Activated naive CD8-positive, alpha-beta T cell treated with anti-CD3 and anti-CD28 coated beads, Interleukin-2, amount 50 U/mL, for 24 hours (primary cell): ENCODE measurements at regions not wholly inside any gene's neighbourhood (a gene's known extent, or its start where the extent isn't known, plus 50 kb on each side); places are given as distances from the start of the nearest gene placed in this dataset.

Experiments used
- ATAC-seq: fragments of 150-1000 bp; cut with Tn5 transposase; one replicate; pipeline ENCODE4 v1.10.0; 2021
- DNase-seq: peaks from one replicate; pipeline ENCODE4 v3.0.0; 2021
- H3K27ac Mint-ChIP-seq: one replicate; pipeline ENCODE4 v1.8.0; 2021; ENCODE audit warnings: mild to moderate bottlenecking, mixed read lengths
- H3K27me3 Mint-ChIP-seq: one replicate; pipeline ENCODE4 v1.8.0; 2021; ENCODE audit warnings: mixed read lengths
- H3K36me3 Mint-ChIP-seq: one replicate; pipeline ENCODE4 v1.8.0; 2021; ENCODE audit warnings: low read depth, mixed read lengths
- H3K4me1 Mint-ChIP-seq: one replicate; pipeline ENCODE4 v1.8.0; 2021; ENCODE audit warnings: mixed read lengths
- H3K4me3 Mint-ChIP-seq: one replicate; pipeline ENCODE4 v1.8.0; 2021; ENCODE audit warnings: mild to moderate bottlenecking, moderate library complexity, mixed read lengths
- H3K9me3 Mint-ChIP-seq: one replicate; pipeline ENCODE4 v1.8.0; 2021; ENCODE audit warnings: mixed read lengths

DNA sequence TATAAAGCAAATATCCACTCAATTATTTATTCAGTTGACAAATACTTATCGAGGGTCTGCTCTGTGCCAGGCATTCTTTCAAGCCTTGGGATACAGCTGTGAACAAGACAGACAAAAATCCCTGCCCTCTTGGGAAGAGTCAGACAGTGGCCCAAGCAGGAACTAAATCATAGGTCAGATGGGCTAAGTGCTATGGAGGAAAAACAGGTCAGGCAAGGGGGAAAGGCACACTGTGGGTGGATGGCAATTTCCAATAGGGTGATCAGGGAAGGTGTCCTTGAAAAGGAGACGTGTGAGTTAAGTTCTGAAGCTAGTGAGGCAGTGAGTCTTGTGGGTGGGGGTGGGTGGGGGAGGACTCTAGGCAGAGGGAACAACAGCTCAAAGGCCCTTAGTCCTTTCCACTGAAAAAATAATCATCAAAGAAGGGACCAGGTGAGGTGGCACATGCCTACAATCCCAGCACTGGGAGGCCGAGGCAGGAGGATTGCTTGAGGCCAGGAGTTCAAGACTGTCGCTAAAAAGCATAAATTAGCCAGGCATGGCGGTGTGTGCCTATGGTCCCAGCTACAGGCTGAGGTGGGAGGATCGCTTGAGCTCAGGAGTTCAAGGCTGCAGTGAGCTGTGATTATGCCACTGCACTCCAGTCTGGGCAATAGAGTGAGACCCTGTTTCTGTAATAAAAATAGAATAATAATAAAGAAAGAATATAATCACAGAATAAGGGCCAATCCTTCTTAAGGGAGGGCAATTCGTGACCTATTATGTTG lies 95.2 kb upstream of the CPEB4 start:
- Mint-ChIP-seq H3K4me3 (no peak overlapping the region), H3K27me3 (no peaks in the 10 kb centered on the region), H3K4me1 (peaks cover 10% of the 10 kb centered on the region), H3K36me3 (no peaks in the 10 kb centered on the region), H3K9me3 (no peaks in the 10 kb centered on the region), H3K27ac (no peak overlapping the region)
- no peak for ATAC-seq
- no peak for DNase-seq

DNA sequence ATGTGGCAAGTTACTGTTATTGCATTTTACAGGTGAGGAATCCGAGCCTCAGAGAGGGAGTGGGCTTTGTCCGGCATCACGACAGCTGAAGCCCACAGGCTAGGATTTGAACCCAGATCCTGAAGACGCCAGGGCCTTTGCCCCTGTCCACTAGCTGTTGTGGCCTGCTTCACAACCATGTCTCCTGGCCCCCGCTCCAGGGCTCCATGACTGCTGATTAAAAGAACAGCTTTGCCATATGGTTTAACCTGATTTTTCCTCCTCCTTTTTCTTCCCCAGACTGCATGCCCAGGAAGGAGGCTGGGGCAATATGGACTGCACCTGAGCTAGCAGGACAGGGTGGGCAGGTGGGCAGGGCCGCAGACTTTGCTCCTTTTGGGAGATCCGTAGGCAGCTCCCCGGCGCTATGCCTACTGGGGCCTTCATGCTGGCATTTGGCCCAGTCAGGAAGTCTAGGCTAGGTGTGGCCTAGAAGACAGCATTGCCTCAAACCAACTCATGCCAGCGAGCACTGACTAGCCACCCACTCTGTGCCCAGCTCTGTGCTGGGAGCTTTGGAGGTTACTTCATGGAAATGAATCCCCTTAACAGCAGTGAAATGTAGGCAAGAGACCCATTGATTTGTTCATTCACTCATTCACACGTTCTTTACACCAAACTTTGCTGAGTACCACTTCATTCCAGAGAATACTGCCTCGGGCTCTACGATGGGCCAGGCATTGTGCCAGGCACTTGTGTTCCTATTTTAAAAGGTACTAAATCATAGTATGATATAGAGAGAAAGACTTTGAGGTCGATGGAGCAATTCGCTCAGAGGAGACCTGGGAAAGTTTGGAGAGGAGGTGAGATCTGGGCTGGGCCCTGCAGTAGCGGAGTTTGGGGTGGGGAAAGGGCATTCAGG lies 94.3 kb upstream of the CPEB4 start:
- H3K27ac Mint-ChIP-seq: no peak overlapping the region
- peaks cover 6% of the 10 kb centered on the region for H3K4me1 Mint-ChIP-seq
- ATAC-seq (no peak), DNase-seq (no peak)
- H3K9me3 Mint-ChIP-seq: no peaks in the 10 kb centered on the region
- no peak overlapping the region for H3K4me3 Mint-ChIP-seq
- H3K27me3 Mint-ChIP-seq: peaks cover 2% of the 10 kb centered on the region
- H3K36me3 Mint-ChIP-seq: no peaks in the 10 kb centered on the region

DNA sequence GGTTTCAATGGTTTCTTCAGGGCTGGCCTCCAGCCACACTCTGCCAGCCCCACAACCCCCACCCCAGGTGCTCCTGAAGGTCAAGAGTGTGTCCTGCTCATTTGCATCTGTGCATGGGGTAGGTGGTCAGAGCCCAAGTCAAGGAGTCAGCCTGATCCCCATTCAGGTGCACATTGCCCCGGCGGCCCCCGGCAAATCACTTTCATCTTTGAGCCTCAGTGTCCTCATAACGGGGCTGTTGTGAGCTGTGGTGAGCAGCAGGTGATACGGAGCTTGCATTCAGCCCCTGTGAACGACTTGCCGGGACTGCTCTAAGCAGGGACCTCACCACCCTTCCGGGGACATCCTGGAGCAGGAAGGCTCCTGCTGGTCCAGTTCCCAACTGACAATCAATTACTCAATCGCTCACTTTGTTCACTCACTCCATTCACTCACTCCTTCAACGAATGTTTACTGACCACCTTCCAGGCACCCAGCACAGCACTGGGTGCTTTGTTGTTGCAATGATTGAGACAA lies 93.2 kb upstream of the CPEB4 start:
- ATAC-seq: no peak
- H3K9me3 Mint-ChIP-seq: no peaks in the 10 kb centered on the region
- H3K36me3 Mint-ChIP-seq: no peaks in the 10 kb centered on the region
- peaks cover 2% of the 10 kb centered on the region for H3K27me3 Mint-ChIP-seq
- no peak for DNase-seq
- H3K27ac Mint-ChIP-seq: no peak overlapping the region
- no peak overlapping the region for H3K4me3 Mint-ChIP-seq
- H3K4me1 Mint-ChIP-seq: no peaks in the 10 kb centered on the region

DNA sequence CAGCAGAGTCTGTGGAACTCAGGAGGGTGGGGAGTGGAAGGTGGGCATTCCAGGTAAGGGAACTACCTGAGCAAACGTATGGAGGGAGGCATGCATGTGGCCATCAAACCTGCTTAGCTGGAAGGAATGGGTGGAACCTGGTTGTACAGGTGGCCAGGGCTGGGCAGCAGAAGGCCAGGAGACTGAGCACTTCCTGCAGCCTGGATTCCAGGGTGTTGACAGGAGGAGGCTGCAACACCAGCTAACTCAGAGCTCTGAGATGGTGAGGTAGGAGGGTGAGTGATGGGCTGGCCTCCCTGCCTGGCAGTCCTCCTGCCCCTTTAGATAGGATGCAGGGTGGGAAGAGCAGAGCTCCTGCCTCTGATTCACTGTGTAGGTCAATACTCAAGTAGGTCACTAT lies 92.5 kb upstream of the CPEB4 start:
- Mint-ChIP-seq H3K9me3 (no peaks in the 10 kb centered on the region), H3K4me1 (no peaks in the 10 kb centered on the region), H3K27ac (no peak overlapping the region), H3K4me3 (no peak overlapping the region), H3K36me3 (no peaks in the 10 kb centered on the region), H3K27me3 (peaks cover 2% of the 10 kb centered on the region)
- ATAC-seq (no peak), DNase-seq (no peak)

DNA sequence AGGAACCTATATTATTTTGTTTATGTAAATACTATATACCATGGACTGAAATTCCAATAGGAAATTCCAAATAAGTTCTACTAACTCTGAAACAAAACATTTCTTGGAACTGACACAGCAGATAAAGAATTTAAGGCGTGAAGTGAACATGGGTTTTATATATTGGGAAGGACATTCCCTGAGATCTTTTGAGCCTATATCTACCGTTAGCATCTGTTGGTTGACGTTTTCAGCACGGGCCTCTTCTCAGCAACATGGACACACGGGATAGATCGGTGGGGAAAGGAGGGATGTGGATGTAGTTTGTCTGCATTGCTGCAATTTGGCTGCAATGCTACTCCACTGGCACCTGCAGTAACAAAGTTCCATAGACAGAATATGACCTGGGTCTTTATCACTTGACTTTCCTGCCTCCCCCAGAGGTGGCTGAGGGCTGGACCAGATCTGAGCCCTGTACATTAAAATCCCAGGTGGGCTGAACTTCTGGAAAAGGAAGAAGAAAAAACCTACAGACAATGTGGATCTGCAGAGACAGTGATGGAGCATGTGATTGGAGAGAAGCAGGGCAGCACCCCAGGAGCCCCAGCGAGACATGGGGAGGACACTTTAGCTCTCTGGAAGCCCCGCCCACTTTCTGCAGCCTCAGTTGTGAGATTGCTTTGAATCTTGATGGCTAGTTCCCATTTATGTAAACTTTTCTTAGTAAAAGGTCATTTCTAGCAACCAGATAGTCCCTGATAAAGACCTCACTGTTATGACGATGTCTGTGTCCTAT lies 91.2 kb upstream of the CPEB4 start:
- H3K4me3 Mint-ChIP-seq: no peak overlapping the region
- DNase-seq: no peak
- H3K27ac Mint-ChIP-seq: no peak overlapping the region
- H3K36me3 Mint-ChIP-seq: no peaks in the 10 kb centered on the region
- H3K9me3 Mint-ChIP-seq: no peaks in the 10 kb centered on the region
- peaks cover 2% of the 10 kb centered on the region for H3K27me3 Mint-ChIP-seq
- no peak for ATAC-seq
- H3K4me1 Mint-ChIP-seq: no peaks in the 10 kb centered on the region

DNA sequence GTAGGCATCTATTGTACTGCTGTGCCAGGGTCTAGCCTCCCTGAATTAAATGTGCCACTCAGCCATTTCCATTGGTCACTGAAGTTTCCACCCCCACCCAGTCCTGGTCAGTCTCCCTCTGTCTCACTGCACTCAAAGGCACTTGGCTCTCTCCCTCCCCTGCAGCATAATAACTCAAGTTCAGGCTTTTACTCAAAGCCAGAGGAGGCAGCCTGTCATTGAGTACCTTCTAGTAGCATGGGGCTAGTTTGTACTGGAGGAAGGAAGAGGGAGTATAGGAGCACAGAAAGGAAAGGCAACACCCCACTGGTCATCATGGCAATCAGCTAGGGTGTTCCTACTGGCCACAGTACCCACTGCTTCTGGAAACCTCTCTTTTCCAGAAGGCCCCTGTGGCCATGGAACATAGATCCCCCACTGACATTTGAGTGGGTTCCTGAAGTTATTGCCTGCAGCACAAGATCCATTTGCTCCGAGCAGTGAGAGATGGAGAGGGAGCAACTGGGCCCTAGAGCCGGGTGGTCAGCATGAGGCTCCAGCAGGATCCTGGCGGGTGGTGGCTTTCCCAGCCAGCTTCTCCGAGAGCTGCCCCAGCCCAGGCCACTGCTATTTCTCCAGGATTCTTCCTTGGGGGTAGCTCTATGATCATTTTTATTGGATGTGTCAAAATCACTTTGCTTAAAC lies 89.9 kb upstream of the CPEB4 start:
- H3K9me3 Mint-ChIP-seq: no peaks in the 10 kb centered on the region
- DNase-seq (no peak), ATAC-seq (no peak)
- H3K4me3 Mint-ChIP-seq: no peak overlapping the region
- H3K36me3 Mint-ChIP-seq: no peaks in the 10 kb centered on the region
- H3K27ac Mint-ChIP-seq: no peak overlapping the region
- H3K4me1 Mint-ChIP-seq: no peaks in the 10 kb centered on the region
- H3K27me3 Mint-ChIP-seq: peaks cover 2% of the 10 kb centered on the region

DNA sequence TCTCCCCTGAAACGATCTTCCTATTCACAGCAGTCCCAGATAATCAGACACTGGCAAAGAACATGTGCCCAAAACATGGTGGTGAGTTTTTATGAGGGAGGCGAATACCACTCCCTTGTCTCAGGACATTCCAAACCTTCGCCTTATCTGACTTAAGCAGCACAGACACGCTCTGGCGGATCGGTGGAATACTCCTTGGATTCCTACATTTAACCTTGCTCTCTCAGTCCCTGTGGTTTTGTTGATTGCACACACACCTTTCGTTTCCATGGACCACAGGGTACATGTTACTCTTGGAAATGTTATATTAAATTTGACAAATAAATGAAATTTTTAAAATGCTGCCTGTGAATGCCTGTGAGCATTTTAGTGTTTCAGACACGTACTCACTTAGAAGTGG lies 87.8 kb upstream of the CPEB4 start:
- no peak for ATAC-seq
- Mint-ChIP-seq H3K4me1 (no peaks in the 10 kb centered on the region), H3K4me3 (no peak overlapping the region), H3K27me3 (peaks cover 2% of the 10 kb centered on the region), H3K27ac (no peak overlapping the region), H3K9me3 (peaks cover 5% of the 10 kb centered on the region), H3K36me3 (no peaks in the 10 kb centered on the region)
- DNase-seq: no peak

DNA sequence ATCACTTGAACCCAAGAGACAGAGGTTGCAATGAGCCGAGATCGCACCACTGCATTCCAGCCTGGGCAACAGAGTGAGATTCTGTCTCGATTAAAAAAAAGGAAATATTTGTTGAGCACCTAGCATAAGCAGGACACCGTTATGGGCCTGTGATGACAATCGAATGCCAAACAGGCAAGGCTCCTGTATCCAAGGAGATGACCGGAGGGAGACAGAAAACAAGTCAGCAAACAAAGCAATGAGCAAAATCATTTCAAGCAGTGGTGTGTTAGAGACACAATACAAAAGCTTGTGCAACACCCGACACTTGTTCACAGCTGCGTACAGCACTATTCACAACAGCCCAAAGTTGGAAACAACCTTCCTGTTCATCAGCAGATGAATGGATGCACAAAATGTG lies 87.1 kb upstream of the CPEB4 start:
- Mint-ChIP-seq H3K27me3 (peaks cover 2% of the 10 kb centered on the region), H3K9me3 (peaks cover 5% of the 10 kb centered on the region), H3K4me1 (no peaks in the 10 kb centered on the region), H3K36me3 (no peaks in the 10 kb centered on the region), H3K27ac (no peak overlapping the region), H3K4me3 (no peak overlapping the region)
- DNase-seq: no peak
- no peak for ATAC-seq

DNA sequence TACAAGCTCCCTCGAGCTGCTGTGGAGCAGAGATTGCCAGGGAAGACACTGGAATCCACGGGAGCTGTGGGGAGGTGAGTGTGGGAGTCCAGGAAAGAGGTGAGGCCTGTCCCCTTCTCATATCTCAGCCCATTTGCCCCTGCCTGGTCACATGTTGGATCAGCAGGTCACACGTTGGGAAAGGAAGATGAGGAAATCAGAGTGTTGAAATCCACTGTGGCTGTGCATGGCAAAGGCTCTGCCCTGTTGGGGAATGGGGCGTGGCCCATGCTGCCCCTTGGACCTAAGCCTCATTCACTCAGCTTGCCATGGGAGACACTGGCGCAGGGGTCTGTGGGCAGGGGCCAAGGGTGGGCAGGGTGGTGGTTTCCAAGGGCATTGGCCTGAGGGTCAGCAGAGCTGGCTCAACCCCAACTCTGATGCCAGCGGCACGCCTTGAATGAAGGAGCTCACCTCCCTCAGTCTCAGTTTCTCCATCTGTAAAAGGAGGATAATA lies 85.4 kb upstream of the CPEB4 start:
- DNase-seq (no peak), ATAC-seq (no peak)
- H3K4me1 Mint-ChIP-seq: no peaks in the 10 kb centered on the region
- peaks cover 2% of the 10 kb centered on the region for H3K27me3 Mint-ChIP-seq
- no peaks in the 10 kb centered on the region for H3K36me3 Mint-ChIP-seq
- no peak overlapping the region for H3K27ac Mint-ChIP-seq
- no peak overlapping the region for H3K4me3 Mint-ChIP-seq
- H3K9me3 Mint-ChIP-seq: peaks cover 5% of the 10 kb centered on the region

DNA sequence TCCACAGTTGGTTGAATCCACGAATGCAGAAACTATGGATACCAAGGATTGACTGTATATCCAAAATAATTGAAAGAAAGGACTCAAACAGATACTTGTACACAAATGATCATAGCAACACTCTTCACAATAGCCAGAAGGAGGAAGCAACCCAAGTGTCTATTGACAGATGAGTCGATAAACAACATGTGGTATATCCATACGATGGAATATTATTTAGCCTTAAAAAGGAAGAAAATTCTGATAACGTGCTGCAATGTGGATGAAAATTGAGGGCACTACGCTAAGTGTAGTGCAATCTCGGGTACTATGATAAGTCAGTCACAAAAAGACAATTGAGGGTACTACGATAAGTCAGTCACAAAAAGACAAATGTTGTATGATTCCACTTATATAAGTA lies 83.6 kb upstream of the CPEB4 start:
- no peak overlapping the region for H3K27ac Mint-ChIP-seq
- H3K9me3 Mint-ChIP-seq: peaks cover 5% of the 10 kb centered on the region
- no peak for DNase-seq
- H3K4me1 Mint-ChIP-seq: no peaks in the 10 kb centered on the region
- no peak overlapping the region for H3K4me3 Mint-ChIP-seq
- no peaks in the 10 kb centered on the region for H3K27me3 Mint-ChIP-seq
- ATAC-seq: no peak
- H3K36me3 Mint-ChIP-seq: no peaks in the 10 kb centered on the region

DNA sequence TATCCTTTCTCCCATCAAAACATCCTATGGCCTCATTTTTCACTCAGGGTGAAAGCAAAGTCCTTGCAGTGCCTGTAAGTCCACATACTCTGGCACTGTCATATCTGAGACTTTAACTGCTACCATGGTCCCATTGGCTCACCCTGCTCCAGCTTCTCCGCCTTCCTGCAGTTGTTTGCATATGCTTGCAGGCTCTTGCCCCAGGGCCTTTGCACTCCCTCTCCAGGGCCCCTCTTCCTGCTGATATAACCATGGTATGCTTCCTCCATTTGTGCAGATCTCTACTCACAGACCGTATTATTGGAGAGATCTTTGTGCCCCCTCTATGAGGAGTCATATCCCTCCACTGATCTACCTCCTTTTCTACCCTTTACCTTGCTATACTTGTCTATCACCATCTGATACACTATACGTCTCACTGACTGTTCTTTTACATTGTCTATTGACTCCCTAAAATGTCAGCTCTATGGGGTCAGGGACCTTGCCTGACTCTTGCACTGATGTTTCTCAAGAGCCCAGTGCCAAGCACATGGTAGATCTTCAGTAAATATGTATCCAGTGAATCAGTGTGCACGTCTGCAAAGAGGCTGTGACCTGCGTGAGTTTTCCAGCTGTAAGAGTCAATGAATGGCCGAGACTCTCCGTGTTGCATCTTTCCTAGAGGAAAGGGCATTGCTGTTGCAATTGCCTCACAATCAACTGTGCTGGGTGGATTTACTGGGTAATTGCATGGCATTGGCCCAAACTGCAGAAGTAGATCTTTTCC lies 81.7 kb upstream of the CPEB4 start:
- DNase-seq (no peak), ATAC-seq (no peak)
- H3K36me3 Mint-ChIP-seq: no peaks in the 10 kb centered on the region
- H3K9me3 Mint-ChIP-seq: peaks cover 16% of the 10 kb centered on the region
- H3K4me3 Mint-ChIP-seq: no peak overlapping the region
- H3K27me3 Mint-ChIP-seq: no peaks in the 10 kb centered on the region
- H3K27ac Mint-ChIP-seq: no peak overlapping the region
- no peaks in the 10 kb centered on the region for H3K4me1 Mint-ChIP-seq

DNA sequence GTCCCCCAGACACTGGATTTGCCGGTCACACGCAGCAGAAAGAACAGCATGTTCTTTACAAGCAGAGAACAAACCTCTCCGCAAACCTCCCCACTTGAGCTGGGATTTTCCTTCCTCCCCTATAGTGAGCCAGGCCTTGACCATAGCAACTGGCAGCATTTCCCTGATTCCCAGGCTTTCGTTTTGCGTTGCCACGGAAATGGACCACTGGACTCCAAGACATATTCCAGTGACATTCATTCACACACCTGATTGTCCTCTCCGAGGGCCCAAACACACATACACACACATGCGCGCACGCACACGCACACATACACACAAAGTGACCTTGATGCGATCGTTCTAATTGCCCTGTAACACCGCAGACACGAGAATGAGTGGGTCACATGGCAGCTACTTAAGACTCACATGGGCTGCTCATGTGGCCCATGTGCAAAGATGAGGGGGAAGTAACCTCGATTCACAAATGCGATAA lies 80.9 kb upstream of the CPEB4 start:
- Mint-ChIP-seq H3K4me3 (no peak overlapping the region), H3K27me3 (no peaks in the 10 kb centered on the region), H3K9me3 (peaks cover 21% of the 10 kb centered on the region), H3K4me1 (no peaks in the 10 kb centered on the region), H3K36me3 (no peaks in the 10 kb centered on the region), H3K27ac (no peak overlapping the region)
- ATAC-seq (no peak), DNase-seq (no peak)

DNA sequence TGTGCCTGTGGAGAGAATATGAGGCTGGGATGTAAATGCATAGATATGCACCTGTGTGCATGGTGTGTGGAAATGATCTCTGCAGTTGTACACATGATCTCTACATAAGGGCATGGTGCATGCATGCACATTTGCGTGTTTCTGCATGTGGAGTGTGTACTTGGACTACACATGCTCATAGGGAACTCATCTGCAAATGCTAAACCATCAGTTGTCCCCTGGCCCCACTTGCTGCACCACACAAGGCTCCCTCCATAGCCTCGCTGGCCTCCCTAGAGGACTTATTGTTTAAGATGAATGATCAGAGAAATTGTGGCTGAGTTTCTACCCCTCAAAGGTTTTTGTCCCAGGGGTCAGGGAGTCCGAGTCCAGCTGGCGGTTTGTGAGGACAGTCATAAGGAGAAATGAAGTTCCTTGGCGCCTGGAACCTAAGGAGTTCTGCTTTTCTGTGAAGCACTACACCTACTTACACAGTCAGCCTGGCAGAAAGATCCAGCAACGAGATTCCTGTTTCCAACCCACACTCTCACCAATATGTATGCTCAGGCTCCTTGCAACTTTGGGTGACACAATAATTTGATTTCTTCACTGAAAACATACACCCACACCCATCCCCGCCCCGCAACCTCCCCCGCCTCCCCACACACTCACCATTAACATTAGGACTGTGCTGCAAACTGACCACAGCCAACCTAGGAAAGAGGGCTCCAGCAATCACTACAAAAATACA lies 79.9 kb upstream of the CPEB4 start:
- DNase-seq: no peak
- Mint-ChIP-seq H3K4me1 (no peaks in the 10 kb centered on the region), H3K27me3 (no peaks in the 10 kb centered on the region), H3K36me3 (no peaks in the 10 kb centered on the region), H3K4me3 (no peak overlapping the region), H3K9me3 (peaks cover 21% of the 10 kb centered on the region), H3K27ac (no peak overlapping the region)
- ATAC-seq: no peak
